Stomach (tissue), 8 donors: ENCODE measurements at regions not wholly inside any gene's neighbourhood (a gene's known extent, or its start where the extent isn't known, plus 50 kb on each side); places are given as distances from the start of the nearest gene placed in this dataset.

ENCODE experiments used
- DNase-seq, 2 donors: peaks; one replicate each; pipeline versions ENCODE4 v3.0.0 to v3.0.0-alpha.2; 2013 to 2019
- H3K27ac ChIP-seq, 5 donors: fragments of 200-600 bp in 4 of 5; sonication (generic) in 4 of 5; one replicate each; pipeline ENCODE4 v1.5.1; 2013 to 2019; ENCODE audit warnings: mild to moderate bottlenecking in 1 of 5, moderate library complexity in 1 of 5
- H3K27me3 ChIP-seq, 3 donors: fragments of 200-600 bp; sonication (generic); one replicate each; pipeline ENCODE4 v1.5.1; 2017 to 2019; ENCODE audit warnings: mixed run types in 1 of 3
- H3K36me3 ChIP-seq, 4 donors: fragments of 200-600 bp; sonication (generic); 1 replicate in 3 of 4; 2 replicates in 1 of 4; pipeline ENCODE4 v1.5.1; 2016 to 2019
- H3K4me1 ChIP-seq, 4 donors: fragments of 200-600 bp; sonication (generic); one replicate each; pipeline ENCODE4 v1.5.1; 2016 to 2019
- H3K4me3 ChIP-seq, 4 donors: fragments of 200-600 bp; sonication (generic) in 3 of 4; one replicate each; pipeline ENCODE4 v1.5.1; 2016 to 2019; ENCODE audit warnings: mild to moderate bottlenecking in 1 of 4
- H3K9me3 ChIP-seq, 4 donors: fragments of 200-600 bp; sonication (generic); one replicate each; pipeline ENCODE4 v1.5.1; 2016 to 2019
- CTCF ChIP-seq, 7 experiments: fragments of 450-650 bp in 4 of 7; fragments of 200-600 bp in 3 of 7; sonication (generic) in 3 of 7; IDR thresholded peaks; one replicate each; pipeline ENCODE4 v1.5.1; 2016 to 2019; ENCODE audit warnings: antibody characterized with exemption in 7 of 7, control low read depth in 2 of 7, mild to moderate bottlenecking in 1 of 7
- EP300 ChIP-seq: sonication (generic); formaldehyde crosslinking; IDR thresholded peaks from one replicate; pipeline ENCODE4 v1.6.1; 2017; ENCODE audit warnings: antibody characterized with exemption
- POLR2A ChIP-seq, 4 donors: fragments of 450-650 bp; IDR thresholded peaks; one replicate each; pipeline ENCODE4 v1.6.1; 2016; ENCODE audit warnings: antibody characterized with exemption in 4 of 4, control low read depth in 2 of 4, mild to moderate bottlenecking in 1 of 4, moderate library complexity in 1 of 4
- POLR2AphosphoS5 ChIP-seq, 3 donors: sonication (generic); formaldehyde crosslinking; IDR thresholded peaks; one replicate each; pipeline ENCODE4 v1.6.1; 2016; ENCODE audit warnings: antibody characterized with exemption in 3 of 3
- WGBS, 5 donors: extraction: QIAGEN DNeasy Blood & Tissue Kit in 3 of 5; methylation state at CpG; one replicate each; pipeline versions ENCODE4 v1.1.5 to v1.1.7; 2013 to 2018; 5-methylcytosine and 5-hydroxymethylcytosine counted together
- intact Hi-C: fragments of 100-400 bp; cut with DNase I; formaldehyde crosslinking; loops from one replicate; pipeline ENCODE4 v1.15.1; 2023; ENCODE audit warnings: low total_unique reads
- donor health status: healthy with polysubstance abuse.
- donor health status: Bipolar disorder and iron deficiency.
- donor health status: healthy.

GRCh38 chr19:32105527-32106310 lies 239.7 kb upstream of the ZNF507 start:
- TF ChIP-seq CTCF (IDR thresholded peaks at IDR 0.05) (no peak), POLR2AphosphoS5 (IDR thresholded peaks at IDR 0.05) (no peak), EP300 (no peak), POLR2A (IDR thresholded peaks at IDR 0.05) (no peak)
- intact Hi-C loops: no loop called here
- Histone ChIP-seq H3K4me1 (no peaks in the 10 kb centered on the region), H3K4me3 (no peak overlapping the region), H3K27ac (no peak overlapping the region), H3K9me3 (peaks cover 0 to 5% (median 0%) of the 10 kb centered on the region in 4 donors), H3K36me3 (no peaks in the 10 kb centered on the region), H3K27me3 (peaks cover 0 to 74% (median 14%) of the 10 kb centered on the region in 3 donors)
- 64 to 71% (median 67%) methylated on average over 16 of the region's 16 CpGs for WGBS, 5 donors
- DNase-seq: peak in 1 of 2 donors; percentile 34

DNA sequence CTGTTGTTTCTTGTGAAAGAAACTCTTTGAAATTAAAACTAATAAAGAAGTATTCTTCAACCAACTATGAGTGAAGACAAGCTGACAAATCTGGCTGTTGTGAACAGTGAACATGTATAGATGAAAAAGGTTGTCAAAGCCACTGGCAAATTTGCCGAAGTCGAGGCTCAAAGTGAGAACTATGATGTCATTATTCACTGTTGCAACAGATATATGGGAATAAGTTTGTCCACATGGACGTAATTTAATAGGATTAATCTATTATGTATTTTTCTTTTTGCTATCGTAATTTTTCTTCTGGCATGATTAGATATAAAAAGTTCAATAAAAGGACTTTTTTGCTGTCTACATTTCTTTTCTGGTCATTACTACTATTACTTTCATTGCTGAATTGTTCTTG lies 223.2 kb upstream of the ZNF507 start:
- no peak for DNase-seq
- Histone ChIP-seq H3K27ac (no peak overlapping the region), H3K4me3 (no peak overlapping the region), H3K4me1 (no peaks in the 10 kb centered on the region), H3K27me3 (peaks cover 0 to 6% (median 0%) of the 10 kb centered on the region in 3 donors), H3K9me3 (peaks cover 0 to 14% (median 13%) of the 10 kb centered on the region in 4 donors), H3K36me3 (no peaks in the 10 kb centered on the region)
- intact Hi-C loops: no loop called here
- no peak for TF ChIP-seq POLR2AphosphoS5 (IDR thresholded peaks at IDR 0.05)
- TF ChIP-seq POLR2A (IDR thresholded peaks at IDR 0.05): no peak
- no peak for TF ChIP-seq CTCF (IDR thresholded peaks at IDR 0.05)
- TF ChIP-seq EP300: no peak
- WGBS, 5 donors: 85 to 90% (median 89%) methylated on average over 4 of the region's 4 CpGs

GRCh38 chr19:32123355-32123940 lies 222.0 kb upstream of the ZNF507 start:
- Histone ChIP-seq H3K4me1 (no peaks in the 10 kb centered on the region), H3K9me3 (peaks cover 0 to 14% (median 3%) of the 10 kb centered on the region in 4 donors), H3K36me3 (no peaks in the 10 kb centered on the region), H3K27ac (no peak overlapping the region), H3K4me3 (no peak overlapping the region), H3K27me3 (peaks cover 0 to 6% (median 0%) of the 10 kb centered on the region in 3 donors)
- intact Hi-C loops: no loop called here
- DNase-seq: no peak
- TF ChIP-seq POLR2AphosphoS5 (IDR thresholded peaks at IDR 0.05) (no peak), CTCF (IDR thresholded peaks at IDR 0.05) (no peak), EP300 (no peak), POLR2A (IDR thresholded peaks at IDR 0.05) (no peak)
- 67 to 80% (median 73%) methylated on average over 11 of the region's 11 CpGs for WGBS, 5 donors

GRCh38 chr19:32124585-32124984 lies 220.8 kb upstream of the ZNF507 start:
- no peak overlapping the region for H3K27ac ChIP-seq
- TF ChIP-seq POLR2AphosphoS5 (IDR thresholded peaks at IDR 0.05) (no peak), POLR2A (IDR thresholded peaks at IDR 0.05) (no peak), EP300 (no peak), CTCF (IDR thresholded peaks at IDR 0.05) (no peak)
- H3K9me3 ChIP-seq: peaks cover 0 to 13% (median 1%) of the 10 kb centered on the region in 4 donors
- H3K27me3 ChIP-seq: peaks cover 0 to 6% (median 0%) of the 10 kb centered on the region in 3 donors
- H3K4me3 ChIP-seq: no peak overlapping the region
- intact Hi-C loops: no loop called here
- 86 to 93% (median 89%) methylated on average over 10 of the region's 10 CpGs for WGBS, 5 donors
- H3K36me3 ChIP-seq: no peaks in the 10 kb centered on the region
- no peak for DNase-seq
- H3K4me1 ChIP-seq: no peaks in the 10 kb centered on the region
